Panc1 (cell line): ENCODE measurements at regions not wholly inside any gene's neighbourhood (a gene's known extent, or its start where the extent isn't known, plus 50 kb on each side); places are given as distances from the start of the nearest gene placed in this dataset.

ENCODE experiments used
- CTCF ChIP-seq: fragments of 450-650 bp; IDR thresholded peaks from 2 replicates; pipeline ENCODE4 v1.5.1; 2017; ENCODE audit warnings: mild to moderate bottlenecking
- POLR2AphosphoS5 ChIP-seq: IDR thresholded peaks from 2 replicates; pipeline ENCODE4 v1.6.1; 2012; ENCODE audit warnings: mild to moderate bottlenecking, low read depth, low read length, moderate library complexity
- REST ChIP-seq, 2 experiments: IDR thresholded peaks; 2 replicates each; pipeline ENCODE4 v1.6.1; 2011 to 2012; ENCODE audit warnings: low read depth in 2 of 2, control low read depth in 1 of 2, low read length in 1 of 2, mild to moderate bottlenecking in 1 of 2, moderate library complexity in 1 of 2; ENCODE audit not compliant: insufficient read depth in 1 of 2
- TCF7L2 ChIP-seq: IDR thresholded peaks from 2 replicates; pipeline ENCODE4 v1.6.1; 2011; ENCODE audit warnings: mild to moderate bottlenecking, low read depth, low read length, inconsistent platforms

GRCh38 chr14:106346534-106347290 lies 820.3 kb downstream of the TMEM121 start:
- TF ChIP-seq CTCF (no peak), TCF7L2 (no peak), REST (IDR thresholded peaks at IDR 0.05; ENCODE audit: insufficient read depth in 1 of 2, low read depth in 2 of 2, low read length in 1 of 2) (no peak), POLR2AphosphoS5 (no peak)
